A673 (cell line): ENCODE measurements at regions not wholly inside any gene's neighbourhood (a gene's known extent, or its start where the extent isn't known, plus 50 kb on each side); places are given as distances from the start of the nearest gene placed in this dataset.

Source experiments
- BruUV-seq: library from RNA; stranded (reverse); fragments of 400-500 nt; replicated peaks from 2 replicates; lab custom pipeline; 2021; lab: Mats Ljungman, UMichigan
- CTCF ChIA-PET: fragments of 300-600 bp; sonication (Branson Sonifier 250); formaldehyde crosslinking; loops from one replicate; lab custom pipeline; 2022; ENCODE audit warnings: antibody characterized with exemption; lab: Charles Lee
- POLR2A ChIA-PET: fragments of 300-600 bp; sonication (Branson Sonifier 250); formaldehyde crosslinking; loops from one replicate; lab custom pipeline; 2022; ENCODE audit warnings: antibody characterized with exemption; ENCODE audit not compliant: low non-redundant PET; lab: Charles Lee
- DNase-seq: peaks from one replicate; pipeline ENCODE4 v3.0.0-alpha.2; 2015; ENCODE audit warnings: low spot score
- H3K27ac ChIP-seq: fragments of 200-600 bp; sonication (generic); 2 replicates; pipeline ENCODE4 v1.5.1; 2016; ENCODE audit warnings: mixed run types, low read depth, mild to moderate bottlenecking, mixed read lengths, antibody characterized with exemption, low read length; ENCODE audit not compliant: poor library complexity, severe bottlenecking
- H3K27me3 ChIP-seq: fragments of 200-600 bp; sonication (generic); replicated peaks from 2 replicates; pipeline ENCODE4 v1.6.1; 2017; ENCODE audit warnings: mixed run types, low read depth, mild to moderate bottlenecking, mixed read lengths, antibody characterized with exemption, low read length; ENCODE audit not compliant: insufficient read depth, poor library complexity
- H3K36me3 ChIP-seq: fragments of 200-600 bp; sonication (generic); 2 replicates; pipeline ENCODE4 v1.6.1; 2016; ENCODE audit warnings: mixed run types, mild to moderate bottlenecking, mixed read lengths, antibody characterized with exemption, low read length; ENCODE audit not compliant: insufficient read depth, poor library complexity, severe bottlenecking
- H3K4me1 ChIP-seq: fragments of 200-600 bp; sonication (generic); 2 replicates; pipeline ENCODE4 v1.6.1; 2017; ENCODE audit warnings: mixed run types, mild to moderate bottlenecking, mixed read lengths, antibody characterized with exemption, low read length; ENCODE audit not compliant: insufficient read depth, poor library complexity, severe bottlenecking
- H3K4me3 ChIP-seq: fragments of 200-600 bp; sonication (generic); 2 replicates; pipeline ENCODE4 v1.5.1; 2016; ENCODE audit warnings: low read depth, mixed run types, mild to moderate bottlenecking, mixed read lengths, low read length; ENCODE audit not compliant: poor library complexity, severe bottlenecking
- H3K9me3 ChIP-seq: fragments of 200-600 bp; sonication (generic); 2 replicates; pipeline ENCODE4 v1.6.1; 2016; ENCODE audit warnings: mixed run types, low read depth, mild to moderate bottlenecking, mixed read lengths, antibody characterized with exemption, low read length; ENCODE audit not compliant: poor library complexity, severe bottlenecking
- EZH2 ChIP-seq: fragments of 200-600 bp; sonication (generic); IDR thresholded peaks from 2 replicates; pipeline ENCODE4 v1.6.1; 2017; ENCODE audit warnings: borderline replicate concordance, low read depth, mild to moderate bottlenecking, mixed read lengths, antibody characterized with exemption, low read length; ENCODE audit not compliant: poor library complexity, severe bottlenecking
- intact Hi-C: fragments of 100-400 bp; cut with micrococcal nuclease; formaldehyde crosslinking; loops from one replicate; pipeline ENCODE4 v1.10.0; 2022; ENCODE audit not compliant: unreplicated experiment
- TF ChIP-seq, protein P1 (sequence below): fragments of 300-800, 200-600 bp; sonication (generic); conservative IDR thresholded peaks from 2 replicates; pipeline ENCODE4 v1.5.1; 2017; ENCODE audit warnings: low read depth, mild to moderate bottlenecking, antibody characterized with exemption, low read length, moderate library complexity, mixed read lengths

- POLR2A ChIA-PET: no interaction called here
- no peak for DNase-seq
- CTCF ChIA-PET: no interaction called here
Observed at GRCh38 chr12:58463051-58463450, 457.3 kb downstream of the LRIG3 start.

DNA sequence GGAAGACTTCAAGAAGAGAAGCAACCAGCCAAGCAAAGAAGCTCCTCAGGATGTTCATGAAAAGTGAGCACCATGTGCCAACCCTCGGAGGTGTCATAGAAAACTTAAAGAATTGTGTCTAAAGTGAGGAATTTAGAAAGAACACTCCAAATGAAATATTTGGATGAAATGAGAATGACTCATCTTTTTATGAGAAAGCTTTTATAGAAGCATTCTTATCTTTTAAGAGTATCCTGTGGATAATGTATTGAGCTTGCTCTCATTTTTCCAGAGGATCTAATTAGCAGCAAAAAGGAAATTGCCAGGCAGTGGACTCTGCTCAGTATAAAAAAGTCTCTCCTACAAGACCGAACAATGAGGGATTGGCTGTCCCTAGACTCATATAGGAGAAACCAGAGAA is 454.9 kb downstream of the LRIG3 start:
- H3K9me3 ChIP-seq: peaks cover 3% of the 10 kb centered on the region
- DNase-seq: peak; percentile 64
- no peak for TF ChIP-seq EZH2
- TF ChIP-seq, protein P1, sequence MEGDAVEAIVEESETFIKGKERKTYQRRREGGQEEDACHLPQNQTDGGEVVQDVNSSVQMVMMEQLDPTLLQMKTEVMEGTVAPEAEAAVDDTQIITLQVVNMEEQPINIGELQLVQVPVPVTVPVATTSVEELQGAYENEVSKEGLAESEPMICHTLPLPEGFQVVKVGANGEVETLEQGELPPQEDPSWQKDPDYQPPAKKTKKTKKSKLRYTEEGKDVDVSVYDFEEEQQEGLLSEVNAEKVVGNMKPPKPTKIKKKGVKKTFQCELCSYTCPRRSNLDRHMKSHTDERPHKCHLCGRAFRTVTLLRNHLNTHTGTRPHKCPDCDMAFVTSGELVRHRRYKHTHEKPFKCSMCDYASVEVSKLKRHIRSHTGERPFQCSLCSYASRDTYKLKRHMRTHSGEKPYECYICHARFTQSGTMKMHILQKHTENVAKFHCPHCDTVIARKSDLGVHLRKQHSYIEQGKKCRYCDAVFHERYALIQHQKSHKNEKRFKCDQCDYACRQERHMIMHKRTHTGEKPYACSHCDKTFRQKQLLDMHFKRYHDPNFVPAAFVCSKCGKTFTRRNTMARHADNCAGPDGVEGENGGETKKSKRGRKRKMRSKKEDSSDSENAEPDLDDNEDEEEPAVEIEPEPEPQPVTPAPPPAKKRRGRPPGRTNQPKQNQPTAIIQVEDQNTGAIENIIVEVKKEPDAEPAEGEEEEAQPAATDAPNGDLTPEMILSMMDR: no peak
- H3K4me3 ChIP-seq: no peak overlapping the region
- no peak overlapping the region for H3K27ac ChIP-seq
- no peaks in the 10 kb centered on the region for H3K36me3 ChIP-seq
- no peaks in the 10 kb centered on the region for H3K4me1 ChIP-seq
- no TSS peak for BruUV-seq
- ChIA-PET POLR2A (no interaction called here), CTCF (no interaction called here)
- H3K27me3 ChIP-seq: no peaks in the 10 kb centered on the region
- intact Hi-C loops: no loop called here

More at GRCh38 chr12:58463051-58463450, 457.3 kb downstream of the LRIG3 start:
- peaks cover 3% of the 10 kb centered on the region for H3K9me3 ChIP-seq
- no peak overlapping the region for H3K27ac ChIP-seq
- H3K4me1 ChIP-seq: no peaks in the 10 kb centered on the region
- no peaks in the 10 kb centered on the region for H3K36me3 ChIP-seq
- no peak for TF ChIP-seq EZH2
- TF ChIP-seq, protein P1: no peak
- BruUV-seq: no TSS peak
- intact Hi-C loops: no loop called here
- H3K27me3 ChIP-seq: no peaks in the 10 kb centered on the region
- H3K4me3 ChIP-seq: no peak overlapping the region

DNA sequence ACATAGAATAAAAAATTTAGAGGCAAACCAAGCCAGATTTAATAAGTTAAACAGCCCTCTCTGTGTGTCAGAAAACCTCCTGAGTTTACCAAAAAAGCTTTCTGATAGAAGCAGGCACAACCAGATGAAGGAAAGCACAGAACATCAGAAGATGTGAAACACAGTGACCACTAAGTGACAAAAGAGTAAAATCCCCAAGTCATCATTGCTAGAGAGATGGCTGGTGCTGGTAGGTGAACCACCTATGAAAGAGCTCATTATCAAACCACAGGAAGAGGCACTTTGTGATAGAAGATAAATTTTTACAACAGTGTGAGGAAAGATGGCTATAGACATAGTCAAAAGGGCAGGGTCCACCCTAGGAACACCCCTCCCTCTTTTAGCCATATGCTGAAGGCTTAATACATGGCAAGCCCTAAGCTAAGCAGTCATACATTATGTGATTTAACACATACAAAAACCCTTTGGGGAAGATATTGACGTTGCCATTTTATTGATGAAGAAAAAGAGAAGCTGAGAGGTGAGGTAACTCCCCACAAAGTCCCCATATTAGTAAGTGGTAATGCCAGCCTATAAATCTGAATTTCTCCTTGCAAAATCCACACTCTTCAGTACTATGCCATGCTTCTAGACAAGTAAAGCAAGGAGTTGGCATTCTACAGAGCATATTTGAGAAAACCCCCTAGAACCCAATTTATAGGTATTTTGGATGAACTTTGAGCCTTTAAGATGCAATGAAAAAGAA is 449.9 kb downstream of the LRIG3 start:
- intact Hi-C loops: no loop called here
- Histone ChIP-seq H3K27ac (no peak overlapping the region), H3K4me3 (no peak overlapping the region), H3K9me3 (peaks cover 3% of the 10 kb centered on the region), H3K27me3 (no peaks in the 10 kb centered on the region), H3K4me1 (no peaks in the 10 kb centered on the region), H3K36me3 (no peaks in the 10 kb centered on the region)
- CTCF ChIA-PET: no interaction called here
- TF ChIP-seq, protein P1: no peak
- no peak for TF ChIP-seq EZH2
- no TSS peak for BruUV-seq
- POLR2A ChIA-PET: no interaction called here
- no peak for DNase-seq
